ENCODE measurements at regions not wholly inside any gene's neighbourhood (a gene's known extent, or its start where the extent isn't known, plus 50 kb on each side); places are given as distances from the start of the nearest gene placed in this dataset.
"Not testable (repeated sequence)": the region's sequence is repeated elsewhere in the genome, so short reads cannot be mapped to it uniquely, and the experiment has no call there.

DNA sequence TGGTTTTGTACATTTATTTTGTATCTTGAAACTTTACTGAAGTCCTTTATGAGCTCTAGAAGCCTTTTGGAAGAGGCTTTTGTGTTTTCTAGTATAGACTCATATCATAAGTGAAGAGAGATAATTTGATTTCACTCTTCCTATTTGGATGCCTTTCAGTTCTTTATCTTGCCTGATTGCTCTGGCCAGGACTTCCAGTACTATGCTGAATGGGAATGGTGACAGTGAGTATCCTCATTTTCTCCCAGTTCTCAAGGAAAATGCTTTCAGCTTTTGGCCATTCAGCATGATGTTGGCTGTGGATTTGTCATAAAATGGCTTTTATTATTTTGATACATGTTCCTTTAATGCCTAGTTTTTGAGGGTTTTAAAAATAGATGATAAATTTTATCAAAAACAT lies 1061.3 kb downstream of the STPG2 start:
- no peaks in the 10 kb centered on the region for H3K36me3 Mint-ChIP-seq (ENCODE audit: low read depth)
- no peaks in the 10 kb centered on the region for H3K4me1 Mint-ChIP-seq (ENCODE audit: low read depth)
- peaks cover under 1% of the 10 kb centered on the region; the same call in 1 of the 2 replicates for H3K27me3 Mint-ChIP-seq (ENCODE audit: insufficient read depth)
- no peak overlapping the region for H3K4me3 Mint-ChIP-seq
- TF ChIP-seq, protein P1, sequence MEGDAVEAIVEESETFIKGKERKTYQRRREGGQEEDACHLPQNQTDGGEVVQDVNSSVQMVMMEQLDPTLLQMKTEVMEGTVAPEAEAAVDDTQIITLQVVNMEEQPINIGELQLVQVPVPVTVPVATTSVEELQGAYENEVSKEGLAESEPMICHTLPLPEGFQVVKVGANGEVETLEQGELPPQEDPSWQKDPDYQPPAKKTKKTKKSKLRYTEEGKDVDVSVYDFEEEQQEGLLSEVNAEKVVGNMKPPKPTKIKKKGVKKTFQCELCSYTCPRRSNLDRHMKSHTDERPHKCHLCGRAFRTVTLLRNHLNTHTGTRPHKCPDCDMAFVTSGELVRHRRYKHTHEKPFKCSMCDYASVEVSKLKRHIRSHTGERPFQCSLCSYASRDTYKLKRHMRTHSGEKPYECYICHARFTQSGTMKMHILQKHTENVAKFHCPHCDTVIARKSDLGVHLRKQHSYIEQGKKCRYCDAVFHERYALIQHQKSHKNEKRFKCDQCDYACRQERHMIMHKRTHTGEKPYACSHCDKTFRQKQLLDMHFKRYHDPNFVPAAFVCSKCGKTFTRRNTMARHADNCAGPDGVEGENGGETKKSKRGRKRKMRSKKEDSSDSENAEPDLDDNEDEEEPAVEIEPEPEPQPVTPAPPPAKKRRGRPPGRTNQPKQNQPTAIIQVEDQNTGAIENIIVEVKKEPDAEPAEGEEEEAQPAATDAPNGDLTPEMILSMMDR (IDR thresholded peaks at IDR 0.05), result no peak
- peaks cover 39% of the 10 kb centered on the region for H3K9me3 Mint-ChIP-seq
- no peak overlapping the region for H3K27ac Mint-ChIP-seq
- no peak for DNase-seq

GRCh38 chr4:97097036-97097435 lies 1046.2 kb downstream of the STPG2 start:
- H3K27ac Mint-ChIP-seq; H3K36me3 Mint-ChIP-seq (ENCODE audit: low read depth); H3K27me3 Mint-ChIP-seq (ENCODE audit: insufficient read depth); H3K4me3 Mint-ChIP-seq; H3K4me1 Mint-ChIP-seq (ENCODE audit: low read depth); DNase-seq: not testable (repeated sequence)
- H3K9me3 Mint-ChIP-seq, result peaks cover 36% of the 10 kb centered on the region

DNA sequence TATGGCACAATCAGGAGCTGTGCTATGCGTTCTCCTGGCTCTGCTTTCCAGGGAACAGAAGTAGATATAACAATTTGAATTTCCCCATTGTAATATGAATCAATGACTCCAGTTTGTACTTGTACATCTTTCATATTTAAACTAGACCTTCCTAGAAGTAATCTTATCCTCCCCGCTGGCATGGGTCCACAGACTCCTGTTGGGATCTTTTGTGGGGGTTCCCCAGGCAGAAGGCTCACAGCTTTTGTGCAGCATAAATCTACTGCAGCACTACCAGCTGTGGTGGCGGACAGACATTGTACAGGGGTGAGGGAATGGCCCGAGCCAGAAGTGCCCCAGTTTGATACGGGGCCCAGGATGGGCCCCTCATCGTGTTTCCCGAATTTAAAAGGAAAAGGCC lies 1042.1 kb downstream of the STPG2 start:
- not testable (repeated sequence) for H3K36me3 Mint-ChIP-seq (ENCODE audit: low read depth); H3K4me1 Mint-ChIP-seq (ENCODE audit: low read depth); H3K27me3 Mint-ChIP-seq (ENCODE audit: insufficient read depth); DNase-seq; H3K27ac Mint-ChIP-seq; H3K4me3 Mint-ChIP-seq
- H3K9me3 Mint-ChIP-seq, result peaks cover 36% of the 10 kb centered on the region

GRCh38 chr4:97103252-97103651 lies 1040.0 kb downstream of the STPG2 start:
- H3K4me3 Mint-ChIP-seq, result no peak overlapping the region
- TF ChIP-seq, protein P1 (IDR thresholded peaks at IDR 0.05), result no peak
- DNase-seq, result no peak
- no peaks in the 10 kb centered on the region for H3K4me1 Mint-ChIP-seq (ENCODE audit: low read depth)
- H3K27me3 Mint-ChIP-seq (ENCODE audit: insufficient read depth), result no peaks in the 10 kb centered on the region; the same call in 1 of the 2 replicates
- 0 out of 2 replicates have a peak, but pooled peaks cover 5% of the 10 kb centered on the region for H3K36me3 Mint-ChIP-seq (ENCODE audit: low read depth)
- H3K9me3 Mint-ChIP-seq, result peaks cover 36% of the 10 kb centered on the region
- no peak overlapping the region for H3K27ac Mint-ChIP-seq

DNA sequence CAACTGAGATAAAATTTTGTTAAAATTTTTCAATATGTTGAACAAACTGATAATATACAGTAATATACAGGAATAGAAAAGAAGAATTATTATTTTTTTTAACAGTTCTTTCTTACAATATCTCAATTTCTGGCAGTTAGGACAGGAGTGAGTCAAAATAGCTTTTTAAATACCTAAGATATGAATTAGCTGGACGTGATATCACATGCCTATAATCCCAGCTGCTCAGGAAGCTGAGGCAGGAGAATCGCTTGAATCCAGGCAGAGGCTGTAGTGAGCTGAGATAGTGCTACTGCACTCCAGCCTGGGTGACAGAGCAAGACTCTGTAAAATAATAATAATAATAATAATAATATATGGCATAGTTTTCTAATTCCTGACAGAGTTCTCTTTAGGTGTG lies 1039.3 kb downstream of the STPG2 start:
- no peak overlapping the region for H3K27ac Mint-ChIP-seq
- H3K36me3 Mint-ChIP-seq (ENCODE audit: low read depth), result 0 out of 2 replicates have a peak, but pooled peaks cover 5% of the 10 kb centered on the region
- H3K27me3 Mint-ChIP-seq (ENCODE audit: insufficient read depth), result no peaks in the 10 kb centered on the region; the same call in 1 of the 2 replicates
- no peak overlapping the region for H3K4me3 Mint-ChIP-seq
- DNase-seq, result no peak
- TF ChIP-seq, protein P1 (IDR thresholded peaks at IDR 0.05), result no peak
- no peaks in the 10 kb centered on the region for H3K4me1 Mint-ChIP-seq (ENCODE audit: low read depth)
- peaks cover 38% of the 10 kb centered on the region for H3K9me3 Mint-ChIP-seq

DNA sequence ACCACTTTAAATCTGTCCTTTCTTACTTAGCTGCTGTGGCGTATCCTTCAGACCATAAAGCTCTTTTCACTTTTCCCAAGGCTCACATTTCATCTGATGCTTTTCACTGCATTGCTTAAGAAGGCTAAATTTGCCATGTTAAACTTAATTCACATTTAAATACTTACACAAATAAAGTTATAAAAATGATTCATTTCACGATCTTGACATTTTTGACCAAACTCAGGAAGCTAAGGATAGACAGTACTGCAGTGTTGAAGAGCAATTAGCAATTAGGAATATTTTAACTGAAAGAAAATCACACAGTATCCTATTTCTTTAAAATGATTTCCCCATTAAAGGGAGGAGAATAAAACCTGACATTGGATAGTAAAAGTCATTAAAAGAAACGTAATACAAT lies 1038.6 kb downstream of the STPG2 start:
- DNase-seq, result no peak
- H3K36me3 Mint-ChIP-seq (ENCODE audit: low read depth), result 0 out of 2 replicates have a peak, but pooled peaks cover 5% of the 10 kb centered on the region
- H3K4me1 Mint-ChIP-seq (ENCODE audit: low read depth), result no peaks in the 10 kb centered on the region
- no peak overlapping the region for H3K4me3 Mint-ChIP-seq
- TF ChIP-seq, protein P1 (IDR thresholded peaks at IDR 0.05), result no peak
- no peaks in the 10 kb centered on the region; the same call in 1 of the 2 replicates for H3K27me3 Mint-ChIP-seq (ENCODE audit: insufficient read depth)
- peaks cover 45% of the 10 kb centered on the region for H3K9me3 Mint-ChIP-seq
- H3K27ac Mint-ChIP-seq, result no peak overlapping the region
